ENCODE measurements at regions not wholly inside any gene's neighbourhood (a gene's known extent, or its start where the extent isn't known, plus 50 kb on each side); places are given as distances from the start of the nearest gene placed in this dataset.

- no peak for ATAC-seq
- TF ChIP-seq, protein P1, sequence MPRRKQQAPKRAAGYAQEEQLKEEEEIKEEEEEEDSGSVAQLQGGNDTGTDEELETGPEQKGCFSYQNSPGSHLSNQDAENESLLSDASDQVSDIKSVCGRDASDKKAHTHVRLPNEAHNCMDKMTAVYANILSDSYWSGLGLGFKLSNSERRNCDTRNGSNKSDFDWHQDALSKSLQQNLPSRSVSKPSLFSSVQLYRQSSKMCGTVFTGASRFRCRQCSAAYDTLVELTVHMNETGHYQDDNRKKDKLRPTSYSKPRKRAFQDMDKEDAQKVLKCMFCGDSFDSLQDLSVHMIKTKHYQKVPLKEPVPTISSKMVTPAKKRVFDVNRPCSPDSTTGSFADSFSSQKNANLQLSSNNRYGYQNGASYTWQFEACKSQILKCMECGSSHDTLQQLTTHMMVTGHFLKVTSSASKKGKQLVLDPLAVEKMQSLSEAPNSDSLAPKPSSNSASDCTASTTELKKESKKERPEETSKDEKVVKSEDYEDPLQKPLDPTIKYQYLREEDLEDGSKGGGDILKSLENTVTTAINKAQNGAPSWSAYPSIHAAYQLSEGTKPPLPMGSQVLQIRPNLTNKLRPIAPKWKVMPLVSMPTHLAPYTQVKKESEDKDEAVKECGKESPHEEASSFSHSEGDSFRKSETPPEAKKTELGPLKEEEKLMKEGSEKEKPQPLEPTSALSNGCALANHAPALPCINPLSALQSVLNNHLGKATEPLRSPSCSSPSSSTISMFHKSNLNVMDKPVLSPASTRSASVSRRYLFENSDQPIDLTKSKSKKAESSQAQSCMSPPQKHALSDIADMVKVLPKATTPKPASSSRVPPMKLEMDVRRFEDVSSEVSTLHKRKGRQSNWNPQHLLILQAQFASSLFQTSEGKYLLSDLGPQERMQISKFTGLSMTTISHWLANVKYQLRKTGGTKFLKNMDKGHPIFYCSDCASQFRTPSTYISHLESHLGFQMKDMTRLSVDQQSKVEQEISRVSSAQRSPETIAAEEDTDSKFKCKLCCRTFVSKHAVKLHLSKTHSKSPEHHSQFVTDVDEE (CRISPR knock-in tag; IDR thresholded peaks at IDR 0.05), result no peak
- TF ChIP-seq OSR1 (CRISPR knock-in tag; IDR thresholded peaks at IDR 0.05), result no peak
- no peak for TF ChIP-seq CREB5 (CRISPR knock-in tag; IDR thresholded peaks at IDR 0.05; ENCODE audit: low read depth)
- TF ChIP-seq, protein P2, sequence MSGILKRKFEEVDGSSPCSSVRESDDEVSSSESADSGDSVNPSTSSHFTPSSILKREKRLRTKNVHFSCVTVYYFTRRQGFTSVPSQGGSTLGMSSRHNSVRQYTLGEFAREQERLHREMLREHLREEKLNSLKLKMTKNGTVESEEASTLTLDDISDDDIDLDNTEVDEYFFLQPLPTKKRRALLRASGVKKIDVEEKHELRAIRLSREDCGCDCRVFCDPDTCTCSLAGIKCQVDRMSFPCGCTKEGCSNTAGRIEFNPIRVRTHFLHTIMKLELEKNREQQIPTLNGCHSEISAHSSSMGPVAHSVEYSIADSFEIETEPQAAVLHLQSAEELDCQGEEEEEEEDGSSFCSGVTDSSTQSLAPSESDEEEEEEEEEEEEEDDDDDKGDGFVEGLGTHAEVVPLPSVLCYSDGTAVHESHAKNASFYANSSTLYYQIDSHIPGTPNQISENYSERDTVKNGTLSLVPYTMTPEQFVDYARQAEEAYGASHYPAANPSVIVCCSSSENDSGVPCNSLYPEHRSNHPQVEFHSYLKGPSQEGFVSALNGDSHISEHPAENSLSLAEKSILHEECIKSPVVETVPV (CRISPR knock-in tag; IDR thresholded peaks at IDR 0.05), result no peak
- TF ChIP-seq TCF4 (CRISPR knock-in tag; IDR thresholded peaks at IDR 0.05; ENCODE audit: borderline replicate concordance), result no peak
- no peak for TF ChIP-seq GLIS3 (CRISPR knock-in tag; IDR thresholded peaks at IDR 0.05)
- TF ChIP-seq ISL1 (CRISPR knock-in tag; IDR thresholded peaks at IDR 0.05), result no peak
- no peak for TF ChIP-seq CSDC2 (CRISPR knock-in tag; IDR thresholded peaks at IDR 0.05)
- TF ChIP-seq ARNTL (CRISPR knock-in tag; IDR thresholded peaks at IDR 0.05; ENCODE audit: borderline replicate concordance, low read depth), result no peak
- no peak for TF ChIP-seq ZNF8 (CRISPR knock-in tag; IDR thresholded peaks at IDR 0.05)
- no peak for TF ChIP-seq ZC3H10 (CRISPR knock-in tag; IDR thresholded peaks at IDR 0.05)
- no peak for TF ChIP-seq ZNF565 (CRISPR knock-in tag; conservative IDR thresholded peaks at IDR 0.05; ENCODE audit: low read depth)
- TF ChIP-seq BACH2 (CRISPR knock-in tag; IDR thresholded peaks at IDR 0.05; ENCODE audit: borderline replicate concordance), result no peak
- TF ChIP-seq TOX (CRISPR knock-in tag; IDR thresholded peaks at IDR 0.05; ENCODE audit: borderline replicate concordance), result no peak
- no peak for TF ChIP-seq PPARA (CRISPR knock-in tag; IDR thresholded peaks at IDR 0.05; ENCODE audit: borderline replicate concordance)
Observed at GRCh38 chr13:28545583-28546333, 50.8 kb upstream of the FLT1 start.

Measured in SK-N-SH treated with all-trans-retinoic acid at 6 μM for 48 hours (cell line).